Esophagus squamous epithelium (tissue), 4 donors: ENCODE measurements at regions not wholly inside any gene's neighbourhood (a gene's known extent, or its start where the extent isn't known, plus 50 kb on each side); places are given as distances from the start of the nearest gene placed in this dataset.

Source experiments
- POLR2A ChIP-seq, 4 donors: fragments of 450-650 bp; IDR thresholded peaks; one replicate each; pipeline ENCODE4 v1.6.1; 2017; ENCODE audit warnings: antibody characterized with exemption in 4 of 4, mild to moderate bottlenecking in 4 of 4, moderate library complexity in 3 of 4
- TF ChIP-seq, protein P1 (sequence below), 6 experiments: fragments of 450-650 bp in 4 of 6; fragments of 200-600 bp in 2 of 6; sonication (generic) in 2 of 6; IDR thresholded peaks; one replicate each; pipeline ENCODE4 v1.5.1; 2016 to 2019; ENCODE audit warnings: antibody characterized with exemption in 6 of 6, mild to moderate bottlenecking in 4 of 6, moderate library complexity in 4 of 6

DNA sequence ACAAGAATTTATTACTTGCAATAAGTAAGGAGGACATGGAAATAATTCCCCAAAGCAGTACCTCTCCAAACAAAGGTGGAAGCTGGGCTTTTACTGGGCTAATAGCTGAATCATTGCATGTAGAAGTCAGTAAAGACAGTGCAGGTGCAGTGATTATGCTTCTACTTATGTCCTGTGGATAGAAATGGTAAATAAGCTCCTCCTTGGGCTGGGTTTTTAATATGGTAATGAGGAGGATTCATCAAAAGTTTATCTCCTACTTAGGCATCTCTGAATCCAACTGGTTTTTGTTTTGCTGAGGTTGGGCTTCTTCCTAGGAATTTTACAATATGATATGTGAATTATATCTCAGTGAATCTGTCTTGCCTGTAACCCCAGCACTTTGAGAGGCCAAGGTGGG lies 297.4 kb upstream of the MC4R start:
- TF ChIP-seq, protein P1, sequence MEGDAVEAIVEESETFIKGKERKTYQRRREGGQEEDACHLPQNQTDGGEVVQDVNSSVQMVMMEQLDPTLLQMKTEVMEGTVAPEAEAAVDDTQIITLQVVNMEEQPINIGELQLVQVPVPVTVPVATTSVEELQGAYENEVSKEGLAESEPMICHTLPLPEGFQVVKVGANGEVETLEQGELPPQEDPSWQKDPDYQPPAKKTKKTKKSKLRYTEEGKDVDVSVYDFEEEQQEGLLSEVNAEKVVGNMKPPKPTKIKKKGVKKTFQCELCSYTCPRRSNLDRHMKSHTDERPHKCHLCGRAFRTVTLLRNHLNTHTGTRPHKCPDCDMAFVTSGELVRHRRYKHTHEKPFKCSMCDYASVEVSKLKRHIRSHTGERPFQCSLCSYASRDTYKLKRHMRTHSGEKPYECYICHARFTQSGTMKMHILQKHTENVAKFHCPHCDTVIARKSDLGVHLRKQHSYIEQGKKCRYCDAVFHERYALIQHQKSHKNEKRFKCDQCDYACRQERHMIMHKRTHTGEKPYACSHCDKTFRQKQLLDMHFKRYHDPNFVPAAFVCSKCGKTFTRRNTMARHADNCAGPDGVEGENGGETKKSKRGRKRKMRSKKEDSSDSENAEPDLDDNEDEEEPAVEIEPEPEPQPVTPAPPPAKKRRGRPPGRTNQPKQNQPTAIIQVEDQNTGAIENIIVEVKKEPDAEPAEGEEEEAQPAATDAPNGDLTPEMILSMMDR (IDR thresholded peaks at IDR 0.05): no peak
- no peak for TF ChIP-seq POLR2A (IDR thresholded peaks at IDR 0.05)
